Kidney (tissue), 13 donors: ENCODE measurements at regions not wholly inside any gene's neighbourhood (a gene's known extent, or its start where the extent isn't known, plus 50 kb on each side); places are given as distances from the start of the nearest gene placed in this dataset.

Experiments used
- DNase-seq, 5 donors: peaks; one replicate each; pipeline ENCODE4 v3.0.0-alpha.2; 2013 to 2020
- FAIRE-seq: peaks from 2 replicates; lab custom pipeline; 2012; peaks lifted over from hg19 to GRCh38; lab: Jason Lieb, UNC
- H3K27ac ChIP-seq, 2 donors: one replicate each; pipeline ENCODE4 v1.7.0; 2013; ENCODE audit warnings: low read depth in 2 of 2, low read length in 2 of 2, inconsistent platforms in 1 of 2
- H3K27me3 ChIP-seq: one replicate; pipeline ENCODE4 v1.7.1; 2013; ENCODE audit warnings: low read length, inconsistent platforms; ENCODE audit not compliant: control insufficient read depth, insufficient read depth
- H3K36me3 ChIP-seq, 3 donors: one replicate each; pipeline versions ENCODE4 v1.7.0 to v1.7.1; 2013; ENCODE audit warnings: low read length in 3 of 3, control low read depth in 1 of 3, inconsistent platforms in 1 of 3; ENCODE audit not compliant: insufficient read depth in 3 of 3, control insufficient read depth in 2 of 3
- H3K4me1 ChIP-seq, 3 donors: one replicate each; pipeline versions ENCODE4 v1.7.0 to v1.7.1; 2013; ENCODE audit warnings: low read length in 3 of 3, inconsistent platforms in 1 of 3, low read depth in 1 of 3; ENCODE audit not compliant: control insufficient read depth in 2 of 3, insufficient read depth in 2 of 3
- H3K4me3 ChIP-seq, 3 donors: one replicate each; pipeline versions ENCODE4 v1.7.0 to v1.8.1; 2013; ENCODE audit warnings: low read length in 3 of 3, control low read depth in 1 of 3, inconsistent platforms in 1 of 3
- H3K9ac ChIP-seq, 3 donors: one replicate each; pipeline versions ENCODE4 v1.7.0 to v1.7.1; 2013; ENCODE audit warnings: low read length in 3 of 3, control low read depth in 1 of 3, inconsistent platforms in 1 of 3
- H3K9me3 ChIP-seq, 3 donors: one replicate each; pipeline versions ENCODE4 v1.7.0 to v1.7.1; 2013; ENCODE audit warnings: low read length in 3 of 3, control low read depth in 1 of 3, inconsistent platforms in 1 of 3; ENCODE audit not compliant: control insufficient read depth in 2 of 3, insufficient read depth in 1 of 3
- intact Hi-C: fragments of 100-400 bp; cut with DNase I; formaldehyde crosslinking; loops from one replicate; pipeline ENCODE4 v1.11.1; 2022
- TF ChIP-seq, protein P1 (sequence below): IDR thresholded peaks from 3 replicates; pipeline ENCODE4 v1.5.1; 2012; ENCODE audit warnings: mild to moderate bottlenecking, moderate library complexity, borderline replicate concordance; ENCODE audit not compliant: insufficient read depth; ENCODE audit errors: extremely low read depth
- donor health status: control.
- donor health status: control.
- donor health status: control.
- donor health status: control.
- donor health status: control.
- donor health status: DM: yes; HTN: yes; CAD: no.
- donor health status: Normal renal cell carcinoma (clear cell type).

DNA sequence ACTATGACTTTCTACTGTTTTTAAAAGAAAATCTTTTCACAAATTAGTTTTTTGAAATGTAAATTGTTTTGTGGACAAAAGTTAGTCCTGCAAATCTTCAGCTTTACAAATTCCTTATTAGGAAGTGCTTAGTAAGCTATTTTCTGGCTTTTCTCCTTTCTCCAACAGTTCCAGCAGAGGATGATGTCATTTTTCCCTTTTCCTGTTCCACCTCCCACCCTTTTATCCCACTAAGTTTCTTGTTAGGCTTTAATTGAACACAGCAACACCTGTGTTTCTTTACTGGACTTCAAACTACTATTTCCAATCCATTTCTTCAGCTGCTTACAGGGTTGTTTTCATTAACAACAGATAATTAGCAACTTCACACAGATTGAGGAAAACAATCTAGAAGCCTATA, 389.2 kb downstream of the NDFIP2 start:
- intact Hi-C loops = no loop called here
- Histone ChIP-seq H3K27me3 (no peaks in the 10 kb centered on the region), H3K4me1 (no peaks in the 10 kb centered on the region), H3K27ac (no peak overlapping the region), H3K36me3 (no peaks in the 10 kb centered on the region), H3K9me3 (no peaks in the 10 kb centered on the region), H3K4me3 (no peak overlapping the region), H3K9ac (no peak overlapping the region)
- TF ChIP-seq, protein P1, sequence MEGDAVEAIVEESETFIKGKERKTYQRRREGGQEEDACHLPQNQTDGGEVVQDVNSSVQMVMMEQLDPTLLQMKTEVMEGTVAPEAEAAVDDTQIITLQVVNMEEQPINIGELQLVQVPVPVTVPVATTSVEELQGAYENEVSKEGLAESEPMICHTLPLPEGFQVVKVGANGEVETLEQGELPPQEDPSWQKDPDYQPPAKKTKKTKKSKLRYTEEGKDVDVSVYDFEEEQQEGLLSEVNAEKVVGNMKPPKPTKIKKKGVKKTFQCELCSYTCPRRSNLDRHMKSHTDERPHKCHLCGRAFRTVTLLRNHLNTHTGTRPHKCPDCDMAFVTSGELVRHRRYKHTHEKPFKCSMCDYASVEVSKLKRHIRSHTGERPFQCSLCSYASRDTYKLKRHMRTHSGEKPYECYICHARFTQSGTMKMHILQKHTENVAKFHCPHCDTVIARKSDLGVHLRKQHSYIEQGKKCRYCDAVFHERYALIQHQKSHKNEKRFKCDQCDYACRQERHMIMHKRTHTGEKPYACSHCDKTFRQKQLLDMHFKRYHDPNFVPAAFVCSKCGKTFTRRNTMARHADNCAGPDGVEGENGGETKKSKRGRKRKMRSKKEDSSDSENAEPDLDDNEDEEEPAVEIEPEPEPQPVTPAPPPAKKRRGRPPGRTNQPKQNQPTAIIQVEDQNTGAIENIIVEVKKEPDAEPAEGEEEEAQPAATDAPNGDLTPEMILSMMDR = no peak
- DNase-seq (peak in 2 of 5 donors; percentile 41 to 61), FAIRE-seq (no peak)

DNA sequence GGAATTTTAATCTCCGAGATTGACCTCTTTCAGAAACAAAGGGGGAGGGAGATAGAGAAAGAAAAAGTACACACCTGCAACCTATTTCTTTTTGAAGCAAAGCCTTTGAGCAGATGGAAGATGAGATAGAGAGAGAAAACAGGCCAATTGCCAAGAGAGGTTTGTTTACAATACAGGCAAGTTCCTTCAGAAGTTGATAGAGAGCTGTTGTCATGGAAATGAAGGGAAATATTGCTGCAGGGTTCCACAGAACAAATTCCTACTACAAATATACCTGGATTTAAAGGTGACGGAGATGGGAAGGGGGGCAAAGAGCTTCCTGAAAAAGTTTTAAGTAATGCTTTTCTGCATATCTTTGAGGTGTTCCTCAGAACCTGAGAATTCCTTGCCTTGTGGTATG, 388.4 kb downstream of the NDFIP2 start:
- H3K27me3 ChIP-seq = no peaks in the 10 kb centered on the region
- no peaks in the 10 kb centered on the region for H3K9me3 ChIP-seq
- H3K36me3 ChIP-seq = no peaks in the 10 kb centered on the region
- H3K4me1 ChIP-seq = no peaks in the 10 kb centered on the region
- H3K4me3 ChIP-seq = no peak overlapping the region
- FAIRE-seq = no peak
- TF ChIP-seq, protein P1 = no peak
- intact Hi-C loops = no loop called here
- no peak overlapping the region for H3K27ac ChIP-seq
- peak in 2 of 5 donors; percentile 66 to 77 for DNase-seq
- H3K9ac ChIP-seq = no peak overlapping the region

DNA sequence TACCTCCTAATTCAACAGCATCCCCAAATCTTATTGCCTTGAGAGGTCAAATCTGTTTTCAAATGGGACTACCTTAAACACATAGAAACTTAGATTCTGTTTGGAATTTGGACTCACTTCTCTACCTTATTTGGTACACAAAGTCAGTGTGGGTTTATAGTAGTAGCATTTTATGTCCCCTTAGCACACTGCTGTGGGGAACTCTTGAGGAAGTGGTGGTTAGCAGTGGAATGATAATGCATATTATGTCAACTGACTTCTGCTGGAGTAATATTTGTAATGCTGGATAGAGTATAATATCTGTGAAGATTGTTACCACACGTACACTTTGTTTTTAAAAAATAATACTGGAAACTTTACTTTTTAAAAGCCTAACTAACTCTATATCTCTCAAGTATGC, 386.3 kb downstream of the NDFIP2 start:
- Histone ChIP-seq H3K36me3 (no peaks in the 10 kb centered on the region), H3K27ac (no peak overlapping the region), H3K9me3 (no peaks in the 10 kb centered on the region), H3K4me1 (no peaks in the 10 kb centered on the region), H3K9ac (no peak overlapping the region), H3K4me3 (no peak overlapping the region), H3K27me3 (no peaks in the 10 kb centered on the region)
- intact Hi-C loops = no loop called here
- FAIRE-seq = no peak
- TF ChIP-seq, protein P1 = no peak
- no peak for DNase-seq

DNA sequence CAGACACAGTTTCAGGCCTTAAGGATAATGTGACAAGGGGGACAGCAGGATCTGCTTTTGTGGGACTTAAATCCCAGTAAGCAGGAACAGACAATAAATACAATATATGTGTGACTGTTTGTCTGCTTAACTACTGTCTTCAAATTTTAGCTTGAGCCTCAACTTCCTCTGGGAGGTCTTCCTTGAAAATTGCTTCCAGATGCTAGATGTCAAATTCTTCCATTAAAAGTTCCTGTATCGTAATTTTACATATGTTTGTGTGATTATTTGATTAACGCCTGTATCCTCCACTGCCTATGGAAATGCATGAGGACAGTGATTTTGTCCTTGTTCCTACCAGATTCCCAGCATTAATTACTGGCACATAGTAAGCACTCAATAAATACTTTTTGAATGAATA, 385.5 kb downstream of the NDFIP2 start:
- H3K27me3 ChIP-seq = no peaks in the 10 kb centered on the region

More for the DNA sequence above, 385.5 kb downstream of the NDFIP2 start:
- no peak overlapping the region for H3K27ac ChIP-seq
- intact Hi-C loops = no loop called here
- FAIRE-seq (no peak), DNase-seq (peak in 1 of 5 donors; percentile 43)
- H3K4me1 ChIP-seq = no peaks in the 10 kb centered on the region
- H3K4me3 ChIP-seq = no peak overlapping the region
- no peaks in the 10 kb centered on the region for H3K9me3 ChIP-seq
- no peaks in the 10 kb centered on the region for H3K36me3 ChIP-seq
- TF ChIP-seq, protein P1 = no peak
- H3K9ac ChIP-seq = no peak overlapping the region
